PC-3 (cell line): ENCODE measurements at regions not wholly inside any gene's neighbourhood (a gene's known extent, or its start where the extent isn't known, plus 50 kb on each side); places are given as distances from the start of the nearest gene placed in this dataset.

Source experiments
- CTCF ChIP-seq: fragments of 300-600 bp; sonication (generic); conservative IDR thresholded peaks from 2 replicates; pipeline ENCODE4 v1.5.1; 2017; ENCODE audit warnings: antibody characterized with exemption, low read depth, mild to moderate bottlenecking, low read length
- EZH2 ChIP-seq: fragments of 300-600 bp; sonication (generic); IDR thresholded peaks from one replicate; pipeline ENCODE4 v1.6.1; 2017; ENCODE audit warnings: antibody characterized with exemption, mild to moderate bottlenecking, low read length; ENCODE audit not compliant: unreplicated experiment
- EZH2phosphoT487 ChIP-seq: fragments of 300-600 bp; sonication (generic); IDR thresholded peaks from 2 replicates; pipeline ENCODE4 v1.6.1; 2018; ENCODE audit warnings: mild to moderate bottlenecking, antibody characterized with exemption, low read length, borderline replicate concordance

- no peak for TF ChIP-seq EZH2
- TF ChIP-seq CTCF, result no peak
- no peak for TF ChIP-seq EZH2phosphoT487
These were observed 128.7 kb upstream of the APC start for GRCh38 chr5:112608975-112609374.
